ENCODE measurements at regions not wholly inside any gene's neighbourhood (a gene's known extent, or its start where the extent isn't known, plus 50 kb on each side); places are given as distances from the start of the nearest gene placed in this dataset.
"Not testable (repeated sequence)": the region's sequence is repeated elsewhere in the genome, so short reads cannot be mapped to it uniquely, and the experiment has no call there.

DNA sequence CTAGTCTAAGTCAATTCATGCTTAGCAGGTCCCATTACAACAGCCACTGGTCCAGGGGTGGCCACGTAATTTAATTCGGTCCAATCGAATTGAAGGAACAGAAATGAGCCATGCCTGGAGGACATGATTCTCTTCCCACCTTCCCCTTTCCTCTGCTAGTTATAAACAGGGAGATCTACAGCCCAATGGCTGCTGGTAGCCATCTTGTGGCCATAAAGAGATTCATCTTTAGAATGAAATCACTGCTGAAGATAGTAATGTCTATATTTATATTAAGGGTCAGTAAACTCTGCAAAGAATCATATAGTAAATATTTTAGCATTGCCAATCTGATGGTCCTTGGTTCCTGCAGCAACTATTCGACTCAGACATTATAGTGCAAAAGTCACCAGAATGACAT is 530.6 kb downstream of the TTLL7 start:
- TF ChIP-seq, protein P1, sequence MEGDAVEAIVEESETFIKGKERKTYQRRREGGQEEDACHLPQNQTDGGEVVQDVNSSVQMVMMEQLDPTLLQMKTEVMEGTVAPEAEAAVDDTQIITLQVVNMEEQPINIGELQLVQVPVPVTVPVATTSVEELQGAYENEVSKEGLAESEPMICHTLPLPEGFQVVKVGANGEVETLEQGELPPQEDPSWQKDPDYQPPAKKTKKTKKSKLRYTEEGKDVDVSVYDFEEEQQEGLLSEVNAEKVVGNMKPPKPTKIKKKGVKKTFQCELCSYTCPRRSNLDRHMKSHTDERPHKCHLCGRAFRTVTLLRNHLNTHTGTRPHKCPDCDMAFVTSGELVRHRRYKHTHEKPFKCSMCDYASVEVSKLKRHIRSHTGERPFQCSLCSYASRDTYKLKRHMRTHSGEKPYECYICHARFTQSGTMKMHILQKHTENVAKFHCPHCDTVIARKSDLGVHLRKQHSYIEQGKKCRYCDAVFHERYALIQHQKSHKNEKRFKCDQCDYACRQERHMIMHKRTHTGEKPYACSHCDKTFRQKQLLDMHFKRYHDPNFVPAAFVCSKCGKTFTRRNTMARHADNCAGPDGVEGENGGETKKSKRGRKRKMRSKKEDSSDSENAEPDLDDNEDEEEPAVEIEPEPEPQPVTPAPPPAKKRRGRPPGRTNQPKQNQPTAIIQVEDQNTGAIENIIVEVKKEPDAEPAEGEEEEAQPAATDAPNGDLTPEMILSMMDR (IDR thresholded peaks at IDR 0.05): not testable (repeated sequence)
- not testable (repeated sequence) for TF ChIP-seq POLR2A (IDR thresholded peaks at IDR 0.05)
